IMR-90 (cell line): ENCODE measurements at regions not wholly inside any gene's neighbourhood (a gene's known extent, or its start where the extent isn't known, plus 50 kb on each side); places are given as distances from the start of the nearest gene placed in this dataset.

Experiments used
- ATAC-seq: fragments of 200-7000 bp; cut with Tn5 transposase; 2 replicates; pipeline ENCODE4 v1.9.1; 2020; ENCODE audit warnings: low read depth, mild to moderate bottlenecking, moderate library complexity
- BruUV-seq: library from RNA; stranded (reverse); fragments of 400-500 nt; replicated peaks from 2 replicates; lab custom pipeline; 2021; lab: Mats Ljungman, UMichigan
- CTCF ChIA-PET: fragments of 300-600 bp; formaldehyde crosslinking; extraction: SDS; loops from one replicate; lab custom pipeline; 2021; ENCODE audit warnings: antibody characterized with exemption; lab: Yijun Ruan, JAX
- POLR2A ChIA-PET: fragments of 300-600 bp; sonication (Branson Sonifier 250); formaldehyde crosslinking; loops from one replicate; lab custom pipeline; 2022; ENCODE audit warnings: antibody characterized with exemption; ENCODE audit not compliant: unreplicated experiment; lab: Charles Lee
- DNase-seq: peaks from one replicate; pipeline ENCODE4 v3.0.0; 2013
- H2AFZ ChIP-seq: replicated peaks from 2 replicates; pipeline ENCODE3; 2013; ENCODE audit warnings: low read length, mild to moderate bottlenecking; ENCODE audit not compliant: poor library complexity
- H2AK5ac ChIP-seq: 2 replicates; pipeline ENCODE4 v1.6.1; 2013; ENCODE audit warnings: low read depth, low read length, inconsistent platforms
- H2AK9ac ChIP-seq: replicated peaks from 2 replicates; pipeline ENCODE3; 2013; ENCODE audit warnings: mild to moderate bottlenecking, low read depth, low read length, moderate library complexity; ENCODE audit not compliant: poor library complexity
- H2BK120ac ChIP-seq: 2 replicates; pipeline ENCODE4 v1.6.1; 2013; ENCODE audit warnings: low read depth, low read length, inconsistent platforms
- H2BK15ac ChIP-seq: 3 replicates; pipeline ENCODE4 v1.6.1; 2013; ENCODE audit warnings: low read depth, low read length, inconsistent platforms
- H2BK20ac ChIP-seq: 2 replicates; pipeline ENCODE4 v1.6.1; 2013; ENCODE audit warnings: low read depth, mild to moderate bottlenecking, inconsistent platforms, low read length, moderate library complexity
- H2BK5ac ChIP-seq: 2 replicates; pipeline ENCODE4 v1.6.1; 2013; ENCODE audit warnings: mild to moderate bottlenecking, low read depth, low read length, inconsistent platforms; ENCODE audit not compliant: poor library complexity, severe bottlenecking
- H3K14ac ChIP-seq: replicated peaks from 2 replicates; pipeline ENCODE4 v1.6.1; 2013; ENCODE audit warnings: low read depth, low read length, inconsistent platforms
- H3K18ac ChIP-seq: 2 replicates; pipeline ENCODE4 v1.6.1; 2013; ENCODE audit warnings: low read depth, low read length, control low read depth
- H3K23ac ChIP-seq: 2 replicates; pipeline ENCODE4 v1.6.1; 2013; ENCODE audit warnings: low read depth, low read length, inconsistent platforms
- H3K27ac ChIP-seq: 2 replicates; pipeline ENCODE4 v1.5.1; 2013; ENCODE audit warnings: mild to moderate bottlenecking, control low read depth, low read length; ENCODE audit not compliant: insufficient read depth
- H3K27me3 ChIP-seq: 2 replicates; pipeline ENCODE4 v1.6.1; 2013; ENCODE audit warnings: low read length; ENCODE audit not compliant: control insufficient read depth, insufficient read depth
- H3K36me3 ChIP-seq: 2 replicates; pipeline ENCODE4 v1.6.1; 2013; ENCODE audit warnings: low read length, mixed read lengths; ENCODE audit not compliant: control insufficient read depth, insufficient read depth
- H3K4ac ChIP-seq: 2 replicates; pipeline ENCODE4 v1.6.1; 2013; ENCODE audit warnings: low read depth, low read length, inconsistent platforms
- H3K4me1 ChIP-seq: 2 replicates; pipeline ENCODE4 v1.6.1; 2013; ENCODE audit warnings: low read length, mixed read lengths; ENCODE audit not compliant: control insufficient read depth, insufficient read depth
- H3K4me2 ChIP-seq: 2 replicates; pipeline ENCODE4 v1.6.1; 2013; ENCODE audit warnings: low read depth, mild to moderate bottlenecking, control low read depth, low read length, moderate library complexity
- H3K4me3 ChIP-seq: 2 replicates; pipeline ENCODE4 v1.5.1; 2013; ENCODE audit warnings: low read depth, mild to moderate bottlenecking, control low read depth, low read length, moderate library complexity; ENCODE audit not compliant: insufficient read depth
- H3K56ac ChIP-seq: 2 replicates; pipeline ENCODE4 v1.6.1; 2013; ENCODE audit warnings: low read length, inconsistent platforms; ENCODE audit not compliant: insufficient read depth; ENCODE audit errors: extremely low read depth
- H3K79me1 ChIP-seq, 2 experiments: 2 replicates each; pipeline ENCODE4 v1.6.1; 2013; ENCODE audit warnings: low read length in 2 of 2, inconsistent platforms in 1 of 2, low read depth in 1 of 2
- H3K9ac ChIP-seq: 2 replicates; pipeline ENCODE4 v1.6.1; 2013; ENCODE audit warnings: low read depth, low read length, control low read depth
- H3K9me1 ChIP-seq: 2 replicates; pipeline ENCODE4 v1.6.1; 2013; ENCODE audit warnings: low read length, inconsistent platforms; ENCODE audit not compliant: insufficient read depth
- H3K9me3 ChIP-seq: 2 replicates; pipeline ENCODE4 v1.6.1; 2013; ENCODE audit warnings: low read length; ENCODE audit not compliant: control insufficient read depth, insufficient read depth
- H4K20me1 ChIP-seq: 2 replicates; pipeline ENCODE4 v1.6.1; 2013; ENCODE audit warnings: low read length, inconsistent platforms; ENCODE audit not compliant: insufficient read depth
- H4K5ac ChIP-seq: 2 replicates; pipeline ENCODE4 v1.6.1; 2013; ENCODE audit warnings: mild to moderate bottlenecking, low read depth, low read length, control low read depth
- H4K8ac ChIP-seq, 2 experiments: 2 replicates each; pipeline ENCODE4 v1.6.1; 2013; ENCODE audit warnings: low read depth in 2 of 2, low read length in 2 of 2, control low read depth in 1 of 2, inconsistent platforms in 1 of 2
- H4K91ac ChIP-seq: 2 replicates; pipeline ENCODE4 v1.6.1; 2013; ENCODE audit warnings: low read depth, low read length, inconsistent platforms; ENCODE audit not compliant: insufficient read depth
- BHLHE40 ChIP-seq: fragments of 150-350 bp; IDR thresholded peaks from 2 replicates; pipeline ENCODE4 v1.6.1; 2016; ENCODE audit warnings: mild to moderate bottlenecking, low read depth, low read length
- CHD1 ChIP-seq: IDR thresholded peaks from 2 replicates; pipeline ENCODE4 v1.6.1; 2012; ENCODE audit warnings: low read depth, low read length, improper control_type of control experiment
- CTCF ChIP-seq: conservative IDR thresholded peaks from 2 replicates; pipeline ENCODE4 v1.5.1; 2012; ENCODE audit warnings: mild to moderate bottlenecking, low read depth, low read length, improper control_type of control experiment
- ELK1 ChIP-seq: fragments of 150-350 bp; IDR thresholded peaks from 2 replicates; pipeline ENCODE4 v1.6.1; 2016; ENCODE audit warnings: low read depth, mild to moderate bottlenecking, low read length, moderate library complexity, borderline replicate concordance
- FOS ChIP-seq: fragments of 150-350 bp; IDR thresholded peaks from 2 replicates; pipeline ENCODE4 v1.6.1; 2016; ENCODE audit warnings: low read depth, low read length
- MAZ ChIP-seq: IDR thresholded peaks from 2 replicates; pipeline ENCODE4 v1.6.1; 2012; ENCODE audit warnings: low read depth, mild to moderate bottlenecking, low read length, improper control_type of control experiment, moderate library complexity, borderline replicate concordance
- NFE2L2 ChIP-seq: fragments of 150-350 bp; IDR thresholded peaks from 2 replicates; pipeline ENCODE4 v1.6.1; 2016; ENCODE audit warnings: low read depth, mild to moderate bottlenecking, low read length
- RAD21 ChIP-seq: IDR thresholded peaks from 2 replicates; pipeline ENCODE4 v1.6.1; 2012; ENCODE audit warnings: low read length, improper control_type of control experiment
- RFX5 ChIP-seq: IDR thresholded peaks from 2 replicates; pipeline ENCODE4 v1.8.0; 2012; ENCODE audit warnings: low read depth, mild to moderate bottlenecking, low read length, moderate library complexity
- SMC3 ChIP-seq: fragments of 150-350 bp; IDR thresholded peaks from 2 replicates; pipeline ENCODE4 v1.6.1; 2016; ENCODE audit warnings: low read depth, mild to moderate bottlenecking, antibody characterized with exemption, low read length, moderate library complexity
- WGBS, 2 experiments: methylation state at CpG; one replicate each; pipeline versions ENCODE4 v1.1.5 to v1.1.7; 2013; ENCODE audit warnings: missing lambda C conversion rate in 2 of 2; ENCODE audit not compliant: insufficient read length in 1 of 2; ENCODE audit errors: extremely low coverage in 2 of 2; 5-methylcytosine and 5-hydroxymethylcytosine counted together
- dilution Hi-C: fragments of 300-500 bp; cut with HindIII; formaldehyde crosslinking; loops from one replicate; pipeline ENCODE4 v1.14.3; 2018; ENCODE audit warnings: low sequenced_read_pairs; ENCODE audit not compliant: unreplicated experiment
- in situ Hi-C: fragments of 300-500 bp; cut with MboI; formaldehyde crosslinking; loops from 3 replicates; pipeline ENCODE4 v1.14.3; 2019; ENCODE audit warnings: low sequenced_read_pairs, inconsistent platforms, mixed read lengths
- intact Hi-C: fragments of 100-400 bp; cut with micrococcal nuclease; formaldehyde crosslinking; loops from 2 replicates; pipeline ENCODE4 v1.10.0; 2022

- ChIA-PET POLR2A (no interaction called here), CTCF (no interaction called here)
- H3K9me1 ChIP-seq, result no peaks in the 10 kb centered on the region
- no TSS peak for BruUV-seq
- no CpG with 5 or more reads among the region's 2 CpGs for WGBS, 2 experiments
- H2AK5ac ChIP-seq, result no peak overlapping the region
- H3K4ac ChIP-seq, result no peak overlapping the region
- no peaks in the 10 kb centered on the region for H3K4me1 ChIP-seq
- H4K91ac ChIP-seq, result no peak overlapping the region
- TF ChIP-seq FOS (no peak), MAZ (no peak), CTCF (no peak), ELK1 (no peak), NFE2L2 (no peak), RAD21 (no peak), SMC3 (no peak), BHLHE40 (no peak), RFX5 (no peak), CHD1 (no peak)
- no peak overlapping the region for H2BK120ac ChIP-seq
- dilution Hi-C loops, result no loop called here
- no peak overlapping the region for H3K56ac ChIP-seq
- H3K23ac ChIP-seq, result no peak overlapping the region
- intact Hi-C loops, result no loop called here
- H4K8ac ChIP-seq, result no peak overlapping the region
- no peak overlapping the region for H2AFZ ChIP-seq
- no peaks in the 10 kb centered on the region for H3K27me3 ChIP-seq
- no peak overlapping the region for H3K9ac ChIP-seq
- H3K4me3 ChIP-seq, result no peak overlapping the region
- H2AK9ac ChIP-seq, result no peak overlapping the region
- no peak overlapping the region for H4K5ac ChIP-seq
- H3K27ac ChIP-seq, result no peak overlapping the region
- H2BK15ac ChIP-seq, result no peak overlapping the region
- no peaks in the 10 kb centered on the region for H3K79me1 ChIP-seq
- ATAC-seq (no peak), DNase-seq (no peak)
- H3K9me3 ChIP-seq, result peaks cover 8% of the 10 kb centered on the region; the same call in 1 of the 2 replicates
- H2BK5ac ChIP-seq, result no peak overlapping the region
- H3K18ac ChIP-seq, result no peak overlapping the region
- no peaks in the 10 kb centered on the region for H4K20me1 ChIP-seq
- H3K4me2 ChIP-seq, result no peak overlapping the region
- no peak overlapping the region for H3K14ac ChIP-seq
- no peak overlapping the region for H2BK20ac ChIP-seq
- in situ Hi-C loops, result no loop called here
- no peaks in the 10 kb centered on the region for H3K36me3 ChIP-seq
These were observed 239.4 kb downstream of the OXSM start for GRCh38 chr3:26029321-26029720.
